ENCODE measurements at regions not wholly inside any gene's neighbourhood (a gene's known extent, or its start where the extent isn't known, plus 50 kb on each side); places are given as distances from the start of the nearest gene placed in this dataset.

DNA sequence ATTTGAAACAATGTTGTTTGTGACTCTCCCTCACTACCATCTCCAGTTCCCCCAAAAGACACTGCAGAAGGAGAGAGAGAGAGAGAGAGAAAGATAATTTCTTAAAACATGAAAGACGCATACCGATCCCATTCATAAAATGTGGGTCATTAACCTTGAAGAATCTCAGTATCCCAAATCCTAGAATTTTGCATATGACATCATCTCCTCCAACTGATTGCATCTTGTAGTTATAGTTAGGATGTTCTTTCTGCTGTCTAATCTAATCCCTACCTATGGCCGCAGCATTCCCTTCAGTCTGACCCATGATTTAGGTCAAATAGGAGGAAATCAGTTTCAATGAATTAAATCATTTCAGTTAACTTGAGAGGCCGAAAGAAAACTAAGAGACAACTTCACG lies 142.4 kb upstream of the ETS2 start:
- TF ChIP-seq CTCF (IDR thresholded peaks at IDR 0.05): no peak
- TF ChIP-seq POLR2A (IDR thresholded peaks at IDR 0.05): no peak
